ENCODE measurements at regions not wholly inside any gene's neighbourhood (a gene's known extent, or its start where the extent isn't known, plus 50 kb on each side); places are given as distances from the start of the nearest gene placed in this dataset.

GRCh38 chr20:7383216-7383615, 557.0 kb downstream of the HAO1 start:
- TF ChIP-seq ZNF777 (tag by site-specific recombination; IDR thresholded peaks at IDR 0.05; ENCODE audit: borderline replicate concordance) (no peak), ZNF366 (tag by site-specific recombination; conservative IDR thresholded peaks at IDR 0.05) (no peak), ZNF394 (tag by site-specific recombination; IDR thresholded peaks at IDR 0.05; ENCODE audit: borderline replicate concordance) (no peak), ZNF274 (IDR thresholded peaks at IDR 0.05; ENCODE audit: low read length) (no peak), ZNF274 (tag by site-specific recombination; IDR thresholded peaks at IDR 0.05; ENCODE audit: borderline replicate concordance) (no peak), ZNF624 (tag by site-specific recombination; IDR thresholded peaks at IDR 0.05) (no peak), ZNF843 (tag by site-specific recombination; IDR thresholded peaks at IDR 0.05) (no peak), ZNF24 (tag by site-specific recombination; IDR thresholded peaks at IDR 0.05) (no peak), ZSCAN4 (tag by site-specific recombination; IDR thresholded peaks at IDR 0.05) (no peak), SCRT1 (tag by site-specific recombination; IDR thresholded peaks at IDR 0.05; ENCODE audit: borderline replicate concordance) (no peak), SP7 (tag by site-specific recombination; IDR thresholded peaks at IDR 0.05) (no peak), ZNF391 (tag by site-specific recombination; IDR thresholded peaks at IDR 0.05; ENCODE audit: borderline replicate concordance, low read depth) (no peak)
- Histone ChIP-seq H3K36me3 (ENCODE audit: control insufficient read depth in 2 of 2, insufficient read depth in 1 of 2, low read length in 2 of 2) (no peaks in the 10 kb centered on the region), H3K9me3 (ENCODE audit: control insufficient read depth, insufficient read depth, low read depth, low read length) (no peaks in the 10 kb centered on the region), H3K27ac (ENCODE audit: extremely low read depth, low read depth, low read length) (no peak overlapping the region), H3K4me1 (ENCODE audit: control insufficient read depth, insufficient read depth, low read length) (no peaks in the 10 kb centered on the region), H3K4me3 (ENCODE audit: low read depth, low read length) (no peak overlapping the region)
- ChIA-PET POLR2A (no interaction called here), CTCF (interaction anchor here (0.5 to 0.7 kb wide), 2 partner anchors 1019 to 1149 kb away, joined by 3 read pairs; no protein-coding TSS in a partner anchor)

- no peaks in the 10 kb centered on the region for H3K4me1 ChIP-seq (ENCODE audit: control insufficient read depth, insufficient read depth, low read length)
- no peaks in the 10 kb centered on the region for H3K36me3 ChIP-seq (ENCODE audit: control insufficient read depth in 2 of 2, insufficient read depth in 1 of 2, low read length in 2 of 2)
- no peak overlapping the region for H3K4me3 ChIP-seq (ENCODE audit: low read depth, low read length)
- no peak overlapping the region for H3K27ac ChIP-seq (ENCODE audit: extremely low read depth, low read depth, low read length)
- POLR2A ChIA-PET = interaction anchor here (0.6 kb wide), 2 partner anchors 10 to 942 kb away, joined by 3 read pairs; no protein-coding TSS in a partner anchor
- H3K9me3 ChIP-seq (ENCODE audit: control insufficient read depth, insufficient read depth, low read depth, low read length) = no peaks in the 10 kb centered on the region
- CTCF ChIA-PET = interaction anchor here (0.6 kb wide), 1 partner anchor 11 kb away, joined by 3 read pairs; no protein-coding TSS in a partner anchor
- TF ChIP-seq ZBTB21 (tag by site-specific recombination; IDR thresholded peaks at IDR 0.05) = no peak
- no peak for TF ChIP-seq BCL11B (tag by site-specific recombination; IDR thresholded peaks at IDR 0.05; ENCODE audit: low read depth)
- TF ChIP-seq ZNF837 (tag by site-specific recombination; IDR thresholded peaks at IDR 0.05) = no peak
- TF ChIP-seq SETDB1 (IDR thresholded peaks at IDR 0.05; ENCODE audit: insufficient read length, low read length) = no peak
- no peak for TF ChIP-seq GLIS1 (tag by site-specific recombination; IDR thresholded peaks at IDR 0.05)
- TF ChIP-seq ZNF292 (tag by site-specific recombination; IDR thresholded peaks at IDR 0.05; ENCODE audit: borderline replicate concordance, low read depth) = no peak
- TF ChIP-seq ZBTB1 (tag by site-specific recombination; IDR thresholded peaks at IDR 0.05) = no peak
- no peak for TF ChIP-seq GFI1B (tag by site-specific recombination; IDR thresholded peaks at IDR 0.05)
- no peak for TF ChIP-seq ZFP69B (tag by site-specific recombination; IDR thresholded peaks at IDR 0.05)
- TF ChIP-seq MYNN (tag by site-specific recombination; IDR thresholded peaks at IDR 0.05; ENCODE audit: borderline replicate concordance) = no peak
- no peak for TF ChIP-seq ZNF624 (tag by site-specific recombination; IDR thresholded peaks at IDR 0.05)
- TF ChIP-seq CTCF (tag by site-specific recombination; IDR thresholded peaks at IDR 0.05) = no peak
- TF ChIP-seq ZNF513 (tag by site-specific recombination; IDR thresholded peaks at IDR 0.05) = no peak
- TF ChIP-seq ZNF560 (tag by site-specific recombination; IDR thresholded peaks at IDR 0.05; ENCODE audit: borderline replicate concordance) = no peak
- no peak for TF ChIP-seq ZNF645 (tag by site-specific recombination; IDR thresholded peaks at IDR 0.05)
- no peak for TF ChIP-seq ZNF10 (tag by site-specific recombination; IDR thresholded peaks at IDR 0.05)
- no peak for TF ChIP-seq PATZ1 (tag by site-specific recombination; IDR thresholded peaks at IDR 0.05)
- TF ChIP-seq ZNF341 (tag by site-specific recombination; IDR thresholded peaks at IDR 0.05; ENCODE audit: low read depth) = no peak
These were observed 552.5 kb downstream of the HAO1 start for GRCh38 chr20:7387638-7388193.
